Thoracic aorta (tissue), 2 donors: ENCODE measurements at regions not wholly inside any gene's neighbourhood (a gene's known extent, or its start where the extent isn't known, plus 50 kb on each side); places are given as distances from the start of the nearest gene placed in this dataset.

Experiments used
- ATAC-seq: fragments of 150-250 bp; one replicate; pipeline ENCODE4 v1.8.0; 2017; ENCODE audit warnings: low read depth; ENCODE audit not compliant: insufficient number of reproducible peaks, low FRiP score
- DNase-seq: peaks from one replicate; pipeline ENCODE4 v3.0.0-alpha.2; 2020; ENCODE audit warnings: low spot score
- H3K27ac ChIP-seq, 2 donors: fragments of 200-600 bp; sonication (generic); 1 replicate in 1 of 2; 2 replicates in 1 of 2; pipeline ENCODE4 v1.5.1; 2016; ENCODE audit warnings: mild to moderate bottlenecking in 2 of 2, moderate library complexity in 2 of 2
- H3K27me3 ChIP-seq: fragments of 200-600 bp; sonication (generic); replicated peaks from 2 replicates; pipeline ENCODE4 v1.6.0; 2016; ENCODE audit warnings: mild to moderate bottlenecking; ENCODE audit not compliant: insufficient read depth
- H3K36me3 ChIP-seq: fragments of 200-600 bp; sonication (generic); one replicate; pipeline ENCODE4 v1.5.1; 2016
- H3K4me1 ChIP-seq, 2 donors: fragments of 200-600 bp; sonication (generic); 1 replicate in 1 of 2; 2 replicates in 1 of 2; pipeline versions ENCODE4 v1.5.1 to v1.6.0; 2016; ENCODE audit warnings: low read depth in 2 of 2, mild to moderate bottlenecking in 1 of 2; ENCODE audit not compliant: control insufficient read depth in 1 of 2
- H3K4me3 ChIP-seq: fragments of 200-600 bp; sonication (generic); 2 replicates; pipeline ENCODE4 v1.5.1; 2016; ENCODE audit warnings: mild to moderate bottlenecking
- H3K9me3 ChIP-seq: fragments of 200-600 bp; sonication (generic); 2 replicates; pipeline ENCODE4 v1.5.1; 2016
- CTCF ChIP-seq: fragments of 200-600 bp; sonication (generic); IDR thresholded peaks from one replicate; pipeline ENCODE4 v1.5.1; 2019; ENCODE audit warnings: antibody characterized with exemption

GRCh38 chr21:38887749-38888148, 82.0 kb downstream of the ETS2 start:
- H3K36me3 ChIP-seq: no peaks in the 10 kb centered on the region
- ATAC-seq (no peak), DNase-seq (no peak)
- H3K27ac ChIP-seq: no peak overlapping the region
- no peak overlapping the region for H3K4me3 ChIP-seq
- H3K9me3 ChIP-seq: peaks cover 8% of the 10 kb centered on the region
- H3K4me1 ChIP-seq: peaks cover 9 to 17% of the 10 kb centered on the region in 2 donors
- H3K27me3 ChIP-seq: no peaks in the 10 kb centered on the region
- no peak for TF ChIP-seq CTCF

- H3K36me3 ChIP-seq: no peaks in the 10 kb centered on the region
- no peak for ATAC-seq
- DNase-seq: no peak
- no peak overlapping the region for H3K27ac ChIP-seq
- H3K4me3 ChIP-seq: no peak overlapping the region
- H3K4me1 ChIP-seq: peaks cover 9 to 17% of the 10 kb centered on the region in 2 donors
- no peaks in the 10 kb centered on the region for H3K27me3 ChIP-seq
- TF ChIP-seq CTCF: no peak
- peaks cover 8% of the 10 kb centered on the region for H3K9me3 ChIP-seq
Observed at GRCh38 chr21:38887062-38887686, 81.4 kb downstream of the ETS2 start.

GRCh38 chr21:38885909-38886308, 80.2 kb downstream of the ETS2 start:
- H3K9me3 ChIP-seq: peaks cover 8% of the 10 kb centered on the region
- H3K4me3 ChIP-seq: no peak overlapping the region
- no peak for TF ChIP-seq CTCF
- no peaks in the 10 kb centered on the region for H3K27me3 ChIP-seq
- H3K4me1 ChIP-seq: peaks cover 9 to 17% of the 10 kb centered on the region in 2 donors
- no peak for DNase-seq
- ATAC-seq: no peak
- no peaks in the 10 kb centered on the region for H3K36me3 ChIP-seq
- no peak overlapping the region for H3K27ac ChIP-seq

- TF ChIP-seq CTCF: no peak
- Histone ChIP-seq H3K27ac (no peak overlapping the region), H3K4me1 (peaks cover 8 to 12% of the 10 kb centered on the region in 2 donors), H3K4me3 (no peak overlapping the region), H3K9me3 (peaks cover 10% of the 10 kb centered on the region), H3K36me3 (no peaks in the 10 kb centered on the region), H3K27me3 (no peaks in the 10 kb centered on the region)
- ATAC-seq: no peak
- DNase-seq: no peak
Observed at GRCh38 chr21:38884440-38884839, 78.7 kb downstream of the ETS2 start.

- Histone ChIP-seq H3K9me3 (peaks cover 10% of the 10 kb centered on the region), H3K4me3 (no peak overlapping the region), H3K4me1 (no peaks in the 10 kb centered on the region), H3K27ac (no peak overlapping the region), H3K36me3 (no peaks in the 10 kb centered on the region), H3K27me3 (no peaks in the 10 kb centered on the region)
- TF ChIP-seq CTCF: no peak
- DNase-seq (no peak), ATAC-seq (no peak)
Observed at GRCh38 chr21:38883142-38883541, 77.4 kb downstream of the ETS2 start.
